ENCODE measurements at regions not wholly inside any gene's neighbourhood (a gene's known extent, or its start where the extent isn't known, plus 50 kb on each side); places are given as distances from the start of the nearest gene placed in this dataset.

- TF ChIP-seq, protein P1, sequence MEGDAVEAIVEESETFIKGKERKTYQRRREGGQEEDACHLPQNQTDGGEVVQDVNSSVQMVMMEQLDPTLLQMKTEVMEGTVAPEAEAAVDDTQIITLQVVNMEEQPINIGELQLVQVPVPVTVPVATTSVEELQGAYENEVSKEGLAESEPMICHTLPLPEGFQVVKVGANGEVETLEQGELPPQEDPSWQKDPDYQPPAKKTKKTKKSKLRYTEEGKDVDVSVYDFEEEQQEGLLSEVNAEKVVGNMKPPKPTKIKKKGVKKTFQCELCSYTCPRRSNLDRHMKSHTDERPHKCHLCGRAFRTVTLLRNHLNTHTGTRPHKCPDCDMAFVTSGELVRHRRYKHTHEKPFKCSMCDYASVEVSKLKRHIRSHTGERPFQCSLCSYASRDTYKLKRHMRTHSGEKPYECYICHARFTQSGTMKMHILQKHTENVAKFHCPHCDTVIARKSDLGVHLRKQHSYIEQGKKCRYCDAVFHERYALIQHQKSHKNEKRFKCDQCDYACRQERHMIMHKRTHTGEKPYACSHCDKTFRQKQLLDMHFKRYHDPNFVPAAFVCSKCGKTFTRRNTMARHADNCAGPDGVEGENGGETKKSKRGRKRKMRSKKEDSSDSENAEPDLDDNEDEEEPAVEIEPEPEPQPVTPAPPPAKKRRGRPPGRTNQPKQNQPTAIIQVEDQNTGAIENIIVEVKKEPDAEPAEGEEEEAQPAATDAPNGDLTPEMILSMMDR (IDR thresholded peaks at IDR 0.05; ENCODE audit: insufficient read depth, low read depth, low read length): no peak
- no peak for TF ChIP-seq EZH2 (IDR thresholded peaks at IDR 0.05; ENCODE audit: insufficient read depth, low read length)
Observed at GRCh38 chr2:40786636-40787035, 334.7 kb upstream of the SLC8A1 start.

All from astrocyte (in vitro differentiated cells and primary cell).